Type B pancreatic cell (in vitro differentiated cells): ENCODE measurements at regions not wholly inside any gene's neighbourhood (a gene's known extent, or its start where the extent isn't known, plus 50 kb on each side); places are given as distances from the start of the nearest gene placed in this dataset.

Experiments
- DNase-seq: peaks from one replicate; pipeline ENCODE4 v3.0.0; 2021; ENCODE audit warnings: mixed read lengths; ENCODE audit not compliant: unreplicated experiment; ENCODE audit errors: extremely low spot score
- H3K27ac Mint-ChIP-seq: 2 replicates; pipeline ENCODE4 v1.8.0; 2021; ENCODE audit warnings: mild to moderate bottlenecking, mixed read lengths
- H3K27me3 Mint-ChIP-seq: 2 replicates; pipeline ENCODE4 v1.8.0; 2021; ENCODE audit warnings: mixed read lengths
- H3K36me3 Mint-ChIP-seq: 2 replicates; pipeline ENCODE4 v1.8.0; 2021; ENCODE audit warnings: mixed read lengths
- H3K4me1 Mint-ChIP-seq: one replicate; pipeline ENCODE4 v1.8.0; 2021; ENCODE audit warnings: mixed read lengths; ENCODE audit not compliant: unreplicated experiment
- H3K4me3 Mint-ChIP-seq: 2 replicates; pipeline ENCODE4 v1.8.0; 2021; ENCODE audit warnings: mild to moderate bottlenecking, mixed read lengths
- H3K9me3 Mint-ChIP-seq: 2 replicates; pipeline ENCODE4 v1.8.0; 2021; ENCODE audit warnings: mixed read lengths
- TF ChIP-seq, protein P1 (sequence below): fragments of 200-600 bp; sonication (generic); conservative IDR thresholded peaks from 2 replicates; pipeline ENCODE4 v1.5.0; 2021; ENCODE audit warnings: antibody characterized with exemption, mild to moderate bottlenecking

DNA sequence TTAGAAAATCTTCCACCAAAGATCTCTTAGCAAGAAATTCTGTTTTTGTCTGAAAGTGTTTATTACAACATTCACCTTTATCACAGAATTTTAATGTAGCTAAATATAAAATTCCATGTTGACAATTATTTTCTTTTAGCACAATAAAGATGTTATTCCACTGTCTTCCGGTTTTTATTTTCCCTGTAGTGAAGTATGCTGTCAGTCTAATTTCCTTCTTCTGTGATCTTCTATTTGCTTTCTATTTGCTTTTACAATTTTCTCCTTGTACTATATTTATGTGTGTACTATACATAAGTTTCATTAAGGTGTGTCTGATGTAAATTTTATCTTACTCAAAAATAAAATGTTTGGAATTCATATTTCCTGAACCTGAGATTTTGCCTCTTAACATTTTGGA is 117.5 kb upstream of the PPP2R3A start:
- Mint-ChIP-seq H3K4me3 (no peak overlapping the region), H3K27ac (no peak overlapping the region), H3K36me3 (no peaks in the 10 kb centered on the region), H3K4me1 (no peaks in the 10 kb centered on the region), H3K27me3 (peaks cover 8% of the 10 kb centered on the region), H3K9me3 (no peaks in the 10 kb centered on the region)
- no peak for DNase-seq
- TF ChIP-seq, protein P1, sequence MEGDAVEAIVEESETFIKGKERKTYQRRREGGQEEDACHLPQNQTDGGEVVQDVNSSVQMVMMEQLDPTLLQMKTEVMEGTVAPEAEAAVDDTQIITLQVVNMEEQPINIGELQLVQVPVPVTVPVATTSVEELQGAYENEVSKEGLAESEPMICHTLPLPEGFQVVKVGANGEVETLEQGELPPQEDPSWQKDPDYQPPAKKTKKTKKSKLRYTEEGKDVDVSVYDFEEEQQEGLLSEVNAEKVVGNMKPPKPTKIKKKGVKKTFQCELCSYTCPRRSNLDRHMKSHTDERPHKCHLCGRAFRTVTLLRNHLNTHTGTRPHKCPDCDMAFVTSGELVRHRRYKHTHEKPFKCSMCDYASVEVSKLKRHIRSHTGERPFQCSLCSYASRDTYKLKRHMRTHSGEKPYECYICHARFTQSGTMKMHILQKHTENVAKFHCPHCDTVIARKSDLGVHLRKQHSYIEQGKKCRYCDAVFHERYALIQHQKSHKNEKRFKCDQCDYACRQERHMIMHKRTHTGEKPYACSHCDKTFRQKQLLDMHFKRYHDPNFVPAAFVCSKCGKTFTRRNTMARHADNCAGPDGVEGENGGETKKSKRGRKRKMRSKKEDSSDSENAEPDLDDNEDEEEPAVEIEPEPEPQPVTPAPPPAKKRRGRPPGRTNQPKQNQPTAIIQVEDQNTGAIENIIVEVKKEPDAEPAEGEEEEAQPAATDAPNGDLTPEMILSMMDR, result no peak

DNA sequence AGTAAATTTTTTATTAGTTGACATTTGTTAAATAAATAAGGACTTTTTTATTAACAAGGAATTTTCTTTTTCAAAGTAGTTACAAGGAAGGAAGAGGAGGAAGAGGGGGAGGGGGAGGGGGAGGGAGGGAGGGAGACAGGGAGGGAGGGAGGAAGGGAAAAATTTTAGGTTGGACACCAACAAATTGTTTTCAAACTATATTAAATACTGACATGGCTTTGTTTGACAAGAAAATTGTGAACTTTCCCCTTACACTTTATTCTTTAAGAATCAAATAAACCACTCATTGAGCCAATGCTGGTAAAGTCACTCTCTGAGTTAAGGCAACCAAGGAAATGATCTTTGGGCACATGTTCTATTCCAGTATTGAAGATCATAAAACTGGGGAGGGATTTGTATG is 115.7 kb upstream of the PPP2R3A start:
- Mint-ChIP-seq H3K27ac (no peak overlapping the region), H3K36me3 (no peaks in the 10 kb centered on the region), H3K27me3 (peaks cover 13% of the 10 kb centered on the region), H3K9me3 (no peaks in the 10 kb centered on the region), H3K4me1 (no peaks in the 10 kb centered on the region), H3K4me3 (no peak overlapping the region)
- TF ChIP-seq, protein P1, result no peak
- DNase-seq, result no peak

DNA sequence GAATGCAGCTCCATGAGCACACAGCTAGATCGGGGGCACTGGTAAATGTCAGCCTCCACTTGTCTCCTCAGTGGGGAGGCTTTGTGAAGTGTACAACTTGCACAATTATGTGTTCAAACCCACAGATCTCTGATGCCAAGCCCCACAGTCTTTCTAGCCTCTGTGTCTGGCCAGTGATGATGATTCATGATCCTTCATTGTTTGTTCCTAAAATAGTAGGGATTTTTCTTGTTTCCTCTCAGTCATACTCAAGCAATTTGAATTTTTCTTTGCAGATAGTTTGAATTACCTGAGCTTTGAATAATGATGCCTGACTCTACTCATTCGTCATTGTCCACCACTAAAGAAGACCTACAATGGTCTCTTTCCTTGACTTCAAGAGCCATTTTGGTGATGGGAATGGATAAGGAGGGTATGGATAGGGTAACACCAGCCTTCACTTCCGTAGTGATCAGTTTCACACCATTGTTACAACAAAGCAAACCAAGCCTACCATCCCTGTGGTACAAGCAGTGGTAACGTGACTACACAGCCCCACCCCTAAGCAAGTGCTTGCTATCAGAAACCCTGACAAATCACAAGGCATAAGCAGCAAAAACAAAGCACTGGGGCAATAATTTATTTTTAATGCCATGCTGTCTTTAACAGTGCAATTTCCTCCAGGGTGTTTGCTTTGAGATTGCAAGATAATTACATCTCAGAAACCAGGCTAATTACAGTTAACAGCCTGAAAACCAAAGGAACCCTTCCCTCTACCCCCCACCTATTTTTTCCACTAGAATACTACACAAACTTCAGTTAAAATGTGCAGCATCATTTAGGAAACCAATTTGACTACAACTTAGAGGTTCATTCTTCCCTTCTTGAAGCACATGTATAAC is 114.1 kb upstream of the PPP2R3A start:
- no peak overlapping the region for H3K27ac Mint-ChIP-seq
- H3K27me3 Mint-ChIP-seq, result peaks cover 19% of the 10 kb centered on the region
- H3K36me3 Mint-ChIP-seq, result no peaks in the 10 kb centered on the region
- TF ChIP-seq, protein P1, result no peak
- H3K9me3 Mint-ChIP-seq, result no peaks in the 10 kb centered on the region
- no peak overlapping the region for H3K4me3 Mint-ChIP-seq
- no peaks in the 10 kb centered on the region for H3K4me1 Mint-ChIP-seq
- no peak for DNase-seq

DNA sequence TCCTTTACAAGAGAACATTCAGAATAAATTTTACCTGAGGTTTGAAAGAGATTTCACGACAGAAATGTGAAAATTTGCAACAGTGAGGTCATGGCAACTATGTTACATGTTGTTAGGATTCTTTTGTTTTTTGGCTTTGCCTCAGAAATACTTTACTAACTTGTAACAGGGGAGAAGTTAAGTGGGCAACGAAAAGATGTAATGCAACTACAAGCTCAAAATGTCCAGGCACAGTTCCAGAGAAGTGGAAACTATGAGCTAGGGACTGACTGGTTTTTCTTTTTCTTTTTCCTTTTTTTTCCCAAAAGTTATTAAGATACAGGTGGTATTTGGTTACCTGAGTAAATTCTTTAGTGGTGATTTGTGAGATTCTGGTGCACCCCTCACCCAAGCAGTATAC is 111.5 kb upstream of the PPP2R3A start:
- no peak overlapping the region for H3K27ac Mint-ChIP-seq
- DNase-seq, result no peak
- no peaks in the 10 kb centered on the region for H3K9me3 Mint-ChIP-seq
- TF ChIP-seq, protein P1, result no peak
- no peak overlapping the region for H3K4me3 Mint-ChIP-seq
- no peaks in the 10 kb centered on the region for H3K4me1 Mint-ChIP-seq
- H3K27me3 Mint-ChIP-seq, result peaks cover 14% of the 10 kb centered on the region
- H3K36me3 Mint-ChIP-seq, result no peaks in the 10 kb centered on the region

DNA sequence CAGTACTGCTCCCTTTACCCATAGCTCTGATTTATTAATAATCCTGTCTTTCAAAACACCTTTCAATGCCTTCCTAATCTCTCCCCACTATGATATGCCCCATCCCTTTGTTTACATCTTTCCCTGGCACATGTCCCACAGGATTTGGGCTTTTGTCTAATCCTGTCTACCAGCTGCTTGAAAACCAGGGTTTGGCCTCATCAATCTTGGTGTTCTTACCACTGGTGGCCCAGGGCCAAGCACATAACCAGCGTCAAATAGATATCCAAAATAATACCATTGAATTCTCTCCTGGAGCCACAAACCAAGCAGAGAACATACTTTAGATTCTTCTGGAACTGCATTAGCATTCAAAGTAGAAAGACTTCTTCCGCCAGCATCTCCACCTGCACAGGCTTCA is 104.8 kb upstream of the PPP2R3A start:
- H3K27me3 Mint-ChIP-seq, result peaks cover 4% of the 10 kb centered on the region
- no peaks in the 10 kb centered on the region for H3K4me1 Mint-ChIP-seq
- H3K9me3 Mint-ChIP-seq, result no peaks in the 10 kb centered on the region
- DNase-seq, result no peak
- no peak overlapping the region for H3K4me3 Mint-ChIP-seq
- H3K27ac Mint-ChIP-seq, result no peak overlapping the region
- TF ChIP-seq, protein P1, result no peak
- H3K36me3 Mint-ChIP-seq, result no peaks in the 10 kb centered on the region
